Islet precursor cell (in vitro differentiated cells): ENCODE measurements at regions not wholly inside any gene's neighbourhood (a gene's known extent, or its start where the extent isn't known, plus 50 kb on each side); places are given as distances from the start of the nearest gene placed in this dataset.
"Not testable (repeated sequence)": the region's sequence is repeated elsewhere in the genome, so short reads cannot be mapped to it uniquely, and the experiment has no call there.

ENCODE experiments used
- DNase-seq: peaks from one replicate; pipeline ENCODE4 v3.0.0-alpha.2; 2018

GRCh38 chr6:67887747-67888545 is 747.1 kb upstream of the ADGRB3 start:
- no peak for DNase-seq

GRCh38 chr6:67887419-67887746 is 747.7 kb upstream of the ADGRB3 start:
- DNase-seq = no peak

GRCh38 chr6:67886840-67887292 is 748.2 kb upstream of the ADGRB3 start:
- no peak for DNase-seq

- DNase-seq = no peak
These were observed 748.9 kb upstream of the ADGRB3 start for GRCh38 chr6:67886036-67886707.

GRCh38 chr6:67885081-67886033 is 749.7 kb upstream of the ADGRB3 start:
- DNase-seq = no peak

- DNase-seq = no peak
These were observed 750.6 kb upstream of the ADGRB3 start for GRCh38 chr6:67884442-67884841.

- DNase-seq = no peak
These were observed 751.3 kb upstream of the ADGRB3 start for GRCh38 chr6:67883500-67884366.

GRCh38 chr6:67882436-67883311 is 752.4 kb upstream of the ADGRB3 start:
- no peak for DNase-seq

GRCh38 chr6:67881706-67882065 is 753.4 kb upstream of the ADGRB3 start:
- no peak for DNase-seq

GRCh38 chr6:67880939-67881705 is 754.0 kb upstream of the ADGRB3 start:
- DNase-seq = peak; percentile 57

- DNase-seq = not testable (repeated sequence)
These were observed 754.7 kb upstream of the ADGRB3 start for GRCh38 chr6:67880343-67880742.

- DNase-seq = not testable (repeated sequence)
These were observed 755.2 kb upstream of the ADGRB3 start for GRCh38 chr6:67879928-67880327.

- not testable (repeated sequence) for DNase-seq
These were observed 755.8 kb upstream of the ADGRB3 start for GRCh38 chr6:67879105-67879904.

GRCh38 chr6:67878216-67878615 is 756.9 kb upstream of the ADGRB3 start:
- DNase-seq = not testable (repeated sequence)

- no peak for DNase-seq
These were observed 757.8 kb upstream of the ADGRB3 start for GRCh38 chr6:67877288-67877687.

GRCh38 chr6:67875877-67876383 is 759.2 kb upstream of the ADGRB3 start:
- no peak for DNase-seq

GRCh38 chr6:67870321-67870720 is 764.8 kb upstream of the ADGRB3 start:
- DNase-seq = no peak

- no peak for DNase-seq
These were observed 771.7 kb upstream of the ADGRB3 start for GRCh38 chr6:67863346-67863745.

GRCh38 chr6:67854098-67854497 is 781.0 kb upstream of the ADGRB3 start:
- no peak for DNase-seq
